Thyroid gland (tissue), 4 donors: ENCODE measurements at regions not wholly inside any gene's neighbourhood (a gene's known extent, or its start where the extent isn't known, plus 50 kb on each side); places are given as distances from the start of the nearest gene placed in this dataset.

ENCODE experiments used
- CTCF ChIP-seq, 6 experiments: fragments of 200-600 bp in 3 of 6; fragments of 450-650 bp in 3 of 6; sonication (generic) in 3 of 6; IDR thresholded peaks; one replicate each; pipeline ENCODE4 v1.5.1; 2016 to 2019; ENCODE audit warnings: antibody characterized with exemption in 6 of 6, mild to moderate bottlenecking in 2 of 6, inconsistent platforms in 1 of 6, moderate library complexity in 1 of 6
- POLR2A ChIP-seq, 2 donors: fragments of 450-650 bp; IDR thresholded peaks; one replicate each; pipeline ENCODE4 v1.6.1; 2017; ENCODE audit warnings: antibody characterized with exemption in 2 of 2, mild to moderate bottlenecking in 2 of 2, moderate library complexity in 1 of 2

GRCh38 chr2:21194858-21195271, 71.1 kb downstream of the TDRD15 start:
- no peak for TF ChIP-seq CTCF (IDR thresholded peaks at IDR 0.05)
- TF ChIP-seq POLR2A (IDR thresholded peaks at IDR 0.05), result no peak
